SK-N-SH (cell line): ENCODE measurements at regions not wholly inside any gene's neighbourhood (a gene's known extent, or its start where the extent isn't known, plus 50 kb on each side); places are given as distances from the start of the nearest gene placed in this dataset.

ENCODE experiments used
- JUND ChIP-seq: IDR thresholded peaks from 2 replicates; pipeline ENCODE4 v1.4.0; 2012
- NRF1 ChIP-seq: IDR thresholded peaks from 2 replicates; pipeline ENCODE4 v1.6.1; 2012; ENCODE audit warnings: low read depth, mild to moderate bottlenecking, low read length
- POLR2AphosphoS5 ChIP-seq: IDR thresholded peaks from 2 replicates; pipeline ENCODE4 v1.6.1; 2012; ENCODE audit warnings: low read depth, low read length
- TAF1 ChIP-seq: IDR thresholded peaks from 2 replicates; pipeline ENCODE4 v1.6.1; 2012; ENCODE audit warnings: low read depth, mild to moderate bottlenecking, low read length, moderate library complexity, borderline replicate concordance
- TF ChIP-seq, protein P1 (sequence below): fragments of 200-600 bp; sonication (generic); IDR thresholded peaks from 2 replicates; pipeline ENCODE4 v1.6.1; 2017; ENCODE audit warnings: antibody characterized with exemption, mild to moderate bottlenecking, moderate library complexity

DNA sequence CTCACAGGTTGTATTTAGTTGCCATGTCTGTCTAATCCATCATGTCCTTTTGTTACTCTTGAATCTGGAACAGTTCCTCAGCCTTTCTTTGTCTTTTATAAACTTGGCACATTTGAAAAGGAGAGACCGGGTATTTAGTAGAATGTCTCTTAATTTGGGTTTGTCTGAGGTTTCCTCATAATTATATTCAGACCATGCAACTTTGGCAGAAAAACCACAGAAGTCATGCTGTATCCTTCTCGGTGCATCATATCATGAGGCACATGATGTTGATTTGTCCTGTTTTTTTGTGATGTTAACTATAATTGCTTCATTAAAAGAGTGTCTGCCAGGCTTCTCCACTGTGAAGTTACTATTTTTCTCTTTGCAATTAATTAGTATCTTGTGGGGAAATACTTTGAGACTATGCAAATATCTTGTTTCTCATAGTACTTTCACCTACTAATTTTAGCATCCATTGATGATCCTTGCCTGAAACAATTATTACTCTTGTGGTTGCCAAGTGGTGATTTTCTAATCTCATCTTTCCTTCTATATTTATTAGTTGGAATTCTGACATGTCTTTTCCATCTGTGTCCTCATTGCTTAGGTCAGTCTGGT lies 837.3 kb downstream of the DHX35 start:
- TF ChIP-seq POLR2AphosphoS5 (no peak), JUND (no peak), TAF1 (no peak), NRF1 (no peak)
- TF ChIP-seq, protein P1, sequence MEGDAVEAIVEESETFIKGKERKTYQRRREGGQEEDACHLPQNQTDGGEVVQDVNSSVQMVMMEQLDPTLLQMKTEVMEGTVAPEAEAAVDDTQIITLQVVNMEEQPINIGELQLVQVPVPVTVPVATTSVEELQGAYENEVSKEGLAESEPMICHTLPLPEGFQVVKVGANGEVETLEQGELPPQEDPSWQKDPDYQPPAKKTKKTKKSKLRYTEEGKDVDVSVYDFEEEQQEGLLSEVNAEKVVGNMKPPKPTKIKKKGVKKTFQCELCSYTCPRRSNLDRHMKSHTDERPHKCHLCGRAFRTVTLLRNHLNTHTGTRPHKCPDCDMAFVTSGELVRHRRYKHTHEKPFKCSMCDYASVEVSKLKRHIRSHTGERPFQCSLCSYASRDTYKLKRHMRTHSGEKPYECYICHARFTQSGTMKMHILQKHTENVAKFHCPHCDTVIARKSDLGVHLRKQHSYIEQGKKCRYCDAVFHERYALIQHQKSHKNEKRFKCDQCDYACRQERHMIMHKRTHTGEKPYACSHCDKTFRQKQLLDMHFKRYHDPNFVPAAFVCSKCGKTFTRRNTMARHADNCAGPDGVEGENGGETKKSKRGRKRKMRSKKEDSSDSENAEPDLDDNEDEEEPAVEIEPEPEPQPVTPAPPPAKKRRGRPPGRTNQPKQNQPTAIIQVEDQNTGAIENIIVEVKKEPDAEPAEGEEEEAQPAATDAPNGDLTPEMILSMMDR, result no peak
